HTR-8/SVneo (cell line): ENCODE measurements at regions not wholly inside any gene's neighbourhood (a gene's known extent, or its start where the extent isn't known, plus 50 kb on each side); places are given as distances from the start of the nearest gene placed in this dataset.

Experiments used
- DNase-seq: peaks from one replicate; pipeline ENCODE4 v3.0.0; 2011; ENCODE audit warnings: low spot score, mixed read lengths; ENCODE audit not compliant: insufficient read length
- FAIRE-seq: peaks from 2 replicates; lab custom pipeline; 2011; peaks lifted over from hg19 to GRCh38; lab: Jason Lieb, UNC

DNA sequence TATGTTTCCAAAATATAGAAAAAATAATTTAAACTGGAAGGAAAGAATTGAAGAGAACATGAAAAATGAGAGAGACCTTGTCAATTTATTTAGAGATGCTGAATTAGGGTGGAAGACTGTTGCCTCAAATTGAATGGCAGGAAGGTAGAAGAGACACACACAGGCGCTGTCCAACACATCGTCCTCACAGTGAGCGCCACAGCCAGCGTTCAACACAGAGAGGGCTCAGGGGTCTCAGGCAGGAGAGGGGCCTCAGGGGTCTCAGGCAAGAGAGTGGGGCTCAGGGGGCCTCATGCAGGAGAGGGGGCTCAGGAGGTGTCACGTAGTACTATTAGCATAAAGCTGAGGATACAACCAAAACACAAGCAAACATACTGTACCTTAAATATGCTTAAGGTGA lies 65.7 kb downstream of the TMEM18 start:
- no peak for DNase-seq
- no peak for FAIRE-seq

- FAIRE-seq (no peak), DNase-seq (no peak)
Observed at GRCh38 chr2:610491-610890, 66.7 kb downstream of the TMEM18 start.

DNA sequence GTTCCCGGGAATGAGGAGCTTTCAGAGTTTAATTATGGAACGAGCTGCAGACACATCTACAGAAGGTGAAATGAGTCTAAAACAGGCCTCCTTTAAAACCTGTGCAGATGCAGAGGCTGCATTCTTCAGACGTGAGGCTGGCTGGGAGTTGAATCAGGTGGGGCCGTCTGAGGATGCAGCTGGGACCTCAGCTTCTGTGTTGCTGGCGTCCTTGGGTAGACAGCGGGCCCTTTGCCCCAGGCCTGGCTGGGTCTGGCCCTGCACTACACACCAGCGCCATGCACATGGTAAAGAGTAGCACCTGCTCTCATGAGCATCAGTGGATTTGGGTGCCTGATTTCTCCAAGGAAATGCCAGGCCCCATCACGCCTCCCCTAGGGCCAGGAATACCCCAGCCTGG lies 67.3 kb downstream of the TMEM18 start:
- DNase-seq (no peak), FAIRE-seq (no peak)

GRCh38 chr2:609449-609848 lies 67.8 kb downstream of the TMEM18 start:
- DNase-seq: no peak
- no peak for FAIRE-seq

DNA sequence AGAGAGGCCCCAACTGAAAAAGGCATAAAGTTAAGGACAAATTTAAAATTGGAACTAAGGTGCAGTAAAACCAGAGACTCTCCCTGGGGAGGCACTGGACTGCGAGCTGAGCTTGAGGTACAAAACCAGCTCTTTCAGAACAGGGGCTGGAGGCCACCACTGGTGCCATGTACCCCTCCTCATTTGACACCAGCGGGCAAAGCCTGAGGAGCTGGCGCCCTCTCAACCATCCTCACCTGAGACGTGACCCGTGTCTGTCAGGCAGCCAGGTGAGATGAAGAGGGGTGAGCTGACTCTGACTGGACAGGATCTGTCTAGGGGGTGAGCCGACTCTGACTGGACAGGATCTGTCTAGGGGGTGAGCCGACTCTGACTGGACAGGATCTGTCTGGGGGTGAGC lies 68.5 kb downstream of the TMEM18 start:
- DNase-seq: no peak

GRCh38 chr2:608297-608696 lies 68.9 kb downstream of the TMEM18 start:
- no peak for DNase-seq
- no peak for FAIRE-seq

More for the DNA sequence above, 68.5 kb downstream of the TMEM18 start:
- peak; percentile 89 for FAIRE-seq

GRCh38 chr2:607709-608108 lies 69.5 kb downstream of the TMEM18 start:
- no peak for FAIRE-seq
- DNase-seq: no peak

DNA sequence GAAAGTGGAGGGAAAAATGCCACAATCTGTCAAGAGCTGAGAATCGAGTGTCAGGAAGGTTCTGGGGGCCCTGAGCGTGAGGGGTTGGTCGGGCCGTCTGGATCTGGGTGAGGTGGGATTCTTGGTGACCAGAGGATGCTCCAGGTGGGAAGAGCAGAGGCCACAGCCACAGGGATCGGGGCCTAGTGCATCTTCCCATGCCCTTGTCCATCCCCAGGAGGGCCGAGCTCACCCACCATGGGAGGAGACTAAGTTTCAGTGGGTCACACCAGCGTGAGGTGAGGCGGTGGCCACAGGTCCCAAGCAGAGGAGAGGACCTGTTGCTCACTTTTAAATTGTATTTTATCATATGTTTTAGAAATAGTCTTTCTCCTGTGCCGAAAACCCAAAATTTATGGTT lies 70.0 kb downstream of the TMEM18 start:
- no peak for FAIRE-seq
- no peak for DNase-seq

- DNase-seq (no peak), FAIRE-seq (no peak)
Observed at GRCh38 chr2:605674-606608, 71.3 kb downstream of the TMEM18 start.

DNA sequence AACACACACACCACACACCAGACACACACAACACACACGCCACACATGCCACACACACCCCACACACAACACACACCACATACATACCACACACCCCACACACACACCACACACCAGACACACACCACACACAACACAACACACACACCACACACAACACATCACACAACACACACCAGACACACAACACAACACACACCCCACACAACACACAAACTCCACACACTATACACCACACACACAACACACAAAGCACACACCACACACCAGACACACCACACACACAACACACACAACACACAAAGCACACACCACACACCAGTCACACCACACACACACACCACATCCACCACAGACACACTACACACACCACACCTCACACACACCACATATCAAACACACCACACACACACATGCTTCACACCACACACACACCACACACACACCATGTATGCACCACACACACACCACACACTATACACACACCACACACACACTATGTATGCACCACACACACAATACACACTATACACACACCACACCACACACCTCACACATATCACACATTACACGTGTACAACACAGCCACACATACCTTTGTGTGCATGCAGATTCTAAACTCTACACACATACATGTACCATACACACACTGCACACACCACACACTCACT lies 72.2 kb downstream of the TMEM18 start:
- DNase-seq (no peak), FAIRE-seq (peak; percentile 100)

DNA sequence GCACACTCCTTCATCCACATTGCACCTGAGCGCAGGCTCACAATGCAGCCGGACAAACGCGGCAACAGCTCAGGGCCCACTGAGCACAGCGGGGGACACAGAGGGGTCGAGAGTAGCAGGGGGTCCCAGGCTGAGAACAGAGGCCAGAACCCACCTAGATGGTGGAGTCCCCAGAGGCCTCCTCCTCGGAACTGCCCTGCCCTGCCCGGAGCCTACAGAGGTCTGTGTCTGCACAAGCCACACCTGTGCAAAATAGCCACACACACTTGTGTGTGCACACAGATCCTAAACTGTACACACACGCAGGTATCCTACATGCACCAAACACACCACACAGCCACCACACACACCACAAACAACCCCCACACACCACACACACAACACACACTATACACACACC lies 72.8 kb downstream of the TMEM18 start:
- FAIRE-seq (no peak), DNase-seq (no peak)

- DNase-seq (no peak), FAIRE-seq (no peak)
Observed at GRCh38 chr2:603869-604268, 73.3 kb downstream of the TMEM18 start.

GRCh38 chr2:603427-603826 lies 73.8 kb downstream of the TMEM18 start:
- no peak for DNase-seq
- FAIRE-seq: no peak

DNA sequence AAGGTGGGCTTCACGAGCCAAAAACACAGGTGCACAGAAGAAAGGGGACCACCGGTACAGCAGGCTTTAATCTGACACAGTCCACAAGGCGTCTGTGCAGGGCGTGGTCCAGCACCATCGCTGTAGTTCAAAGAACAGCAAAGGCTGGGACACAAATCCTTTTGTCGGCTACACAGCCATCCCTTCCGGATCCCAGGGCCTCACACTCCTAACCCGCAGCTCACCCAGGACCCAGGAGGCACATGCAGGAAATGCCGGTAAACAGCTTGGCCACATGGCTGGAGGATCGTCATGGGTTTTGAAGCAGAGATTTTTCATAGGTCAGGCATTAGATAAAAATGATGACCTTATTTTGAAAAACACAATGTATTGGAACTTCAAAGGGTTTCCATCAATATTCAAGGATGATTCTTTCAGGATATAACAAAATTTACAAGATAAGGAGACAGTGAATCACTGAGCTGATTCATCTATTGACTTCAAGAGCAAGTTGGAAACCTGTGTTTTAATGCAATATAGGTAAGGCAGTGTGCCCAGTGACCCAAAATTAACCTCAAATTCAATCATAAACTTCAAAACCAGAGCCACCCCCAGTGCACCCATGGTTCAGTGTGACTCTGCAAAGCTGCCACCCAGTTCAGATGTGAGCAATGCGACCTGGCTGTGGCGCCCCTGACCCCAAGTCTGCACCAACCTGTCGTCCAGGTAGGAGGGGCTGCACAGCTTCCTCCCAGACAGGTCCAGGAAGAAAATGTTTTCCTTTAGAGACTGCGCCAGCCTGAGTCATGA lies 74.4 kb downstream of the TMEM18 start:
- DNase-seq (no peak), FAIRE-seq (no peak)

DNA sequence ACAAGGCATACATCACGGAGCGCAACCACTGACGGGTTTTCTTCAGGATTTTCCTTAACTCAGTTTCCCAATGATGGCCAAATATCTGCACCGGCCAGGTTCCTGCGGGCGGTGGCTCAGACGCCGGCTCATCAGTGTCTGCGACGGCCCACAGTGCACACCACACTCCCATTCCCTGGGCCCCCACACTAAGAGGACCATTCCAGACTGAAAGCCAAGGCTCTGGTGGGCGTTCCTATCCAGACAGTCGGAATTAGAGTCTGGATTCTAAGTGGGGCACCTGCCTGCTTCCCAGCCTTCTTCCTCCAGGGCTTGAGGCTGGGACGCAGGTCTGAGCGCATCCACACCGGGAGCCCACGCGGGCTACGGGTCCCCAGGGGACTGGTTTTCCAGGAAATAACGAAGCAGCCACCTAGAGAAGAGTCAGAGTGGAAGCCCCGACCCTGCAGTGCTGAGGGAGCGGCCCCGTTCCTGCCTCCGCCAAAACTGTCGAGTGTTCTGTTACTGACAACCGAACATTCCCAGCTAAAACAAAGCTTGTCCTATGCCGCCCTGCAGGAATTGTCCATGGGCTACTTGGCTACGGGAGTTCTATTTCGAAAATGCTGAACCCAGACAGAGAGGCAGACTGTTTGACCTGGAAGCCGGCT lies 75.3 kb downstream of the TMEM18 start:
- FAIRE-seq (no peak), DNase-seq (no peak)

DNA sequence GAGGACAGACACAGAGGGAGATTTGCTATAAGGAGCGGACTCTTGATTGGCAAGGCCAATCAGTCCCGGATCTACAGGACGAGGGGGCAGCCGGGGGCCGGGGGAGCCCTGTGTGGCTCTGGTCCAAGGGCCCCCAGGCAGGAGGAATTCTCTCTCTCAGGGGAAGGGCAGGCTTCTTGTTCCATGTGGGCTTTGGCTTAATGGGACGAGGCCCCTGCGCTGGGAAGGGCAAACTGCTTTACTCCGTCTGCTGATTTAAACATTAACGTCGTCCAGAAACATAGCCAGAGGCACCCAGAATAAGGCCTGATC lies 75.9 kb downstream of the TMEM18 start:
- DNase-seq (no peak), FAIRE-seq (no peak)

GRCh38 chr2:600542-601386 lies 76.4 kb downstream of the TMEM18 start:
- FAIRE-seq: no peak
- DNase-seq: no peak

- DNase-seq (no peak), FAIRE-seq (no peak)
Observed at GRCh38 chr2:599601-600000, 77.6 kb downstream of the TMEM18 start.

- DNase-seq: no peak
- no peak for FAIRE-seq
Observed at GRCh38 chr2:598058-598802, 79.0 kb downstream of the TMEM18 start.
